ENCODE measurements at regions not wholly inside any gene's neighbourhood (a gene's known extent, or its start where the extent isn't known, plus 50 kb on each side); places are given as distances from the start of the nearest gene placed in this dataset.

GRCh38 chr7:67870396-67870795 lies 873.8 kb downstream of the TYW1 start:
- Histone ChIP-seq H3K4me3 (no peak overlapping the region), H3K27me3 (peaks cover 0 to 5% (median 0%) of the 10 kb centered on the region in 9 donors), H3K4me1 (no peaks in the 10 kb centered on the region), H3K9me3 (no peaks in the 10 kb centered on the region), H3K27ac (no peak overlapping the region), H3K36me3 (no peaks in the 10 kb centered on the region)
- intact Hi-C loops (cut with DNase I) = no loop called here
- WGBS, 4 donors = 75 to 86% (median 80%) methylated on average over 2 of the region's 2 CpGs
- TF ChIP-seq CTCF (IDR thresholded peaks at IDR 0.05) = no peak
- no peak for TF ChIP-seq POLR2A (IDR thresholded peaks at IDR 0.05)
- DNase-seq (no peak), ATAC-seq (no peak)

- ATAC-seq (no peak), DNase-seq (no peak)
- Histone ChIP-seq H3K36me3 (no peaks in the 10 kb centered on the region), H3K27ac (no peak overlapping the region), H3K9me3 (no peaks in the 10 kb centered on the region), H3K4me3 (no peak overlapping the region), H3K4me1 (no peaks in the 10 kb centered on the region), H3K27me3 (peaks cover 0 to 14% (median 0%) of the 10 kb centered on the region in 9 donors)
- intact Hi-C loops (cut with DNase I) = no loop called here
- TF ChIP-seq POLR2A (IDR thresholded peaks at IDR 0.05) = no peak
- TF ChIP-seq CTCF (IDR thresholded peaks at IDR 0.05) = no peak
- WGBS, 4 donors = 59 to 73% (median 62%) methylated on average over 4 of the region's 4 CpGs
These were observed 878.9 kb downstream of the TYW1 start for GRCh38 chr7:67875558-67875957.

- Histone ChIP-seq H3K36me3 (no peaks in the 10 kb centered on the region), H3K4me3 (no peak overlapping the region), H3K4me1 (no peaks in the 10 kb centered on the region), H3K27me3 (peaks cover 0 to 14% (median 0%) of the 10 kb centered on the region in 9 donors), H3K9me3 (no peaks in the 10 kb centered on the region), H3K27ac (no peak overlapping the region)
- intact Hi-C loops (cut with DNase I) = no loop called here
- ATAC-seq = no peak
- 83 to 90% (median 85%) methylated on average over 8 of the region's 8 CpGs for WGBS, 4 donors
- no peak for DNase-seq
- TF ChIP-seq CTCF (IDR thresholded peaks at IDR 0.05) (no peak), POLR2A (IDR thresholded peaks at IDR 0.05) (no peak)
These were observed 882.2 kb downstream of the TYW1 start for GRCh38 chr7:67878808-67879207.

GRCh38 chr7:67882843-67883242 lies 886.2 kb downstream of the TYW1 start:
- no peak overlapping the region for H3K27ac ChIP-seq
- intact Hi-C loops (cut with DNase I) = no loop called here
- peaks cover 0 to 9% (median 0%) of the 10 kb centered on the region in 9 donors for H3K27me3 ChIP-seq
- no peaks in the 10 kb centered on the region for H3K4me1 ChIP-seq
- WGBS, 4 donors = 48 to 65% (median 60%) methylated on average over 1 of the region's 1 CpG
- ATAC-seq (no peak), DNase-seq (no peak)
- no peak for TF ChIP-seq CTCF (IDR thresholded peaks at IDR 0.05)
- no peak for TF ChIP-seq POLR2A (IDR thresholded peaks at IDR 0.05)
- H3K36me3 ChIP-seq = no peaks in the 10 kb centered on the region
- peaks cover 0 to 18% (median 0%) of the 10 kb centered on the region in 12 donors for H3K9me3 ChIP-seq
- no peak overlapping the region for H3K4me3 ChIP-seq
